ENCODE measurements at regions not wholly inside any gene's neighbourhood (a gene's known extent, or its start where the extent isn't known, plus 50 kb on each side); places are given as distances from the start of the nearest gene placed in this dataset.

GRCh38 chr6:87881342-87881895, 166.2 kb upstream of the SPACA1 start:
- Histone ChIP-seq H4K20me1 (ENCODE audit: insufficient read depth) (no peaks in the 10 kb centered on the region), H3K9me3 (ENCODE audit: low read length) (no peaks in the 10 kb centered on the region), H3K9ac (ENCODE audit: low read length) (no peak overlapping the region), H3K4me2 (ENCODE audit: low read length) (no peak overlapping the region), H3F3A (ENCODE audit: insufficient read depth, low read length, poor library complexity, severe bottlenecking) (no peaks in the 10 kb centered on the region), H3K9me2 (ENCODE audit: insufficient read depth, low read length) (no peaks in the 10 kb centered on the region), H3K4me3 (ENCODE audit: low read length) (no peak overlapping the region), H3K27ac (ENCODE audit: low read length) (no peak overlapping the region), H2AFZ (ENCODE audit: low read depth, low read length) (no peak overlapping the region), H3K27me3 (ENCODE audit: insufficient read depth, low read depth, low read length) (no peaks in the 10 kb centered on the region), H3K79me2 (replicated peaks; ENCODE audit: insufficient read depth, low read length) (no peaks in the 10 kb centered on the region), H3K36me3 (ENCODE audit: insufficient read depth, low read length) (no peaks in the 10 kb centered on the region)
- TF ChIP-seq POLR2AphosphoS5 (IDR thresholded peaks at IDR 0.05), result no peak
- TF ChIP-seq MXI1 (conservative IDR thresholded peaks at IDR 0.05; ENCODE audit: poor library complexity, severe bottlenecking), result no peak
- TF ChIP-seq REST (IDR thresholded peaks at IDR 0.05; ENCODE audit: borderline replicate concordance), result no peak
- no peak for TF ChIP-seq EZH2 (IDR thresholded peaks at IDR 0.05; ENCODE audit: borderline replicate concordance, insufficient read depth, low read length, poor library complexity, severe bottlenecking)
- TF ChIP-seq RAD21 (conservative IDR thresholded peaks at IDR 0.05), result no peak
- TF ChIP-seq CTCF (IDR thresholded peaks at IDR 0.05; ENCODE audit: poor library complexity, severe bottlenecking), result no peak
- TF ChIP-seq SMC3 (conservative IDR thresholded peaks at IDR 0.05; ENCODE audit: poor library complexity), result no peak
- no peak for TF ChIP-seq EP300 (conservative IDR thresholded peaks at IDR 0.05; ENCODE audit: poor library complexity, severe bottlenecking)
- no peak for TF ChIP-seq TAF1 (IDR thresholded peaks at IDR 0.05; ENCODE audit: low read depth)

- TF ChIP-seq POLR2AphosphoS5 (IDR thresholded peaks at IDR 0.05), result no peak
- TF ChIP-seq REST (IDR thresholded peaks at IDR 0.05; ENCODE audit: borderline replicate concordance), result no peak
- TF ChIP-seq SMC3 (conservative IDR thresholded peaks at IDR 0.05; ENCODE audit: poor library complexity), result no peak
- no peak for TF ChIP-seq EZH2 (IDR thresholded peaks at IDR 0.05; ENCODE audit: borderline replicate concordance, insufficient read depth, low read length, poor library complexity, severe bottlenecking)
- TF ChIP-seq CTCF (IDR thresholded peaks at IDR 0.05; ENCODE audit: poor library complexity, severe bottlenecking), result no peak
- TF ChIP-seq EP300 (conservative IDR thresholded peaks at IDR 0.05; ENCODE audit: poor library complexity, severe bottlenecking), result no peak
- no peak for TF ChIP-seq MXI1 (conservative IDR thresholded peaks at IDR 0.05; ENCODE audit: poor library complexity, severe bottlenecking)
- no peaks in the 10 kb centered on the region for H3K36me3 ChIP-seq (ENCODE audit: insufficient read depth, low read length)
- H3K9me2 ChIP-seq (ENCODE audit: insufficient read depth, low read length), result no peaks in the 10 kb centered on the region
- no peaks in the 10 kb centered on the region for H3K9me3 ChIP-seq (ENCODE audit: low read length)
- H3K79me2 ChIP-seq (replicated peaks; ENCODE audit: insufficient read depth, low read length), result no peaks in the 10 kb centered on the region
- no peaks in the 10 kb centered on the region for H4K20me1 ChIP-seq (ENCODE audit: insufficient read depth)
- no peak overlapping the region for H3K4me3 ChIP-seq (ENCODE audit: low read length)
- H3K9ac ChIP-seq (ENCODE audit: low read length), result no peak overlapping the region
- no peak overlapping the region for H2AFZ ChIP-seq (ENCODE audit: low read depth, low read length)
- no peak overlapping the region for H3K4me2 ChIP-seq (ENCODE audit: low read length)
- H3K27ac ChIP-seq (ENCODE audit: low read length), result no peak overlapping the region
- no peaks in the 10 kb centered on the region for H3F3A ChIP-seq (ENCODE audit: insufficient read depth, low read length, poor library complexity, severe bottlenecking)
- no peaks in the 10 kb centered on the region for H3K27me3 ChIP-seq (ENCODE audit: insufficient read depth, low read depth, low read length)
Observed at GRCh38 chr6:87879132-87879861, 168.3 kb upstream of the SPACA1 start.

All from neural cell (in vitro differentiated cells).